ENCODE measurements at regions not wholly inside any gene's neighbourhood (a gene's known extent, or its start where the extent isn't known, plus 50 kb on each side); places are given as distances from the start of the nearest gene placed in this dataset.

DNA sequence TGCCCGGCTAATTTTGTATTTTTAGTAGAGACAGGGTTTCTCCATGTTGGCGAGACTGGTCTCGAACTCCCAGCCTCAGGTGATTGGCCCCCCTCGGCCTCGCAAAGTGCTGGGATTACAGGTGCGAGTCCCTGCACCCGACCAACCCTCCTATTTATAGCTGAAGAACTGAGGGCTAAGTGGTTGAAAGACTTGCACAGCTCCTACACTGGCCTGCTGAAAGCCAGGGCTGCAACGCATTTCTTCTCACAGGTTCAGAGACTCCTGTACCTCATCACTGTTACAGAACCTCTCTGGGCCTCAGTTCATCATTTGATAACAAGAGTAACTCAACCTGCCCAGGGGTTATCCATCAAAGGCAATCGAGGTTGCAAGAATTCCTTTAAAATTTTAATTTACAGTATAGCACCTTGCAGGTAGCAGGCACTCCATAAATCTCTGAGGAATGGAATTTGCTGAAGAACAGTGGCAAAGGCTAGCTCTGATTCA is 626.5 kb upstream of the TBL1XR1 start:
- no peak for ATAC-seq
- H3K36me3 Mint-ChIP-seq = no peaks in the 10 kb centered on the region
- H3K9me3 Mint-ChIP-seq = no peaks in the 10 kb centered on the region
- no peak overlapping the region for H3K4me3 Mint-ChIP-seq
- POLR2A ChIA-PET = no interaction called here
- H3K27ac Mint-ChIP-seq = no peak overlapping the region
- H3K27me3 Mint-ChIP-seq = no peaks in the 10 kb centered on the region
- H3K4me1 Mint-ChIP-seq = peaks cover 0 to 10% (median 6%) of the 10 kb centered on the region in 4 donors
- no peak for DNase-seq

DNA sequence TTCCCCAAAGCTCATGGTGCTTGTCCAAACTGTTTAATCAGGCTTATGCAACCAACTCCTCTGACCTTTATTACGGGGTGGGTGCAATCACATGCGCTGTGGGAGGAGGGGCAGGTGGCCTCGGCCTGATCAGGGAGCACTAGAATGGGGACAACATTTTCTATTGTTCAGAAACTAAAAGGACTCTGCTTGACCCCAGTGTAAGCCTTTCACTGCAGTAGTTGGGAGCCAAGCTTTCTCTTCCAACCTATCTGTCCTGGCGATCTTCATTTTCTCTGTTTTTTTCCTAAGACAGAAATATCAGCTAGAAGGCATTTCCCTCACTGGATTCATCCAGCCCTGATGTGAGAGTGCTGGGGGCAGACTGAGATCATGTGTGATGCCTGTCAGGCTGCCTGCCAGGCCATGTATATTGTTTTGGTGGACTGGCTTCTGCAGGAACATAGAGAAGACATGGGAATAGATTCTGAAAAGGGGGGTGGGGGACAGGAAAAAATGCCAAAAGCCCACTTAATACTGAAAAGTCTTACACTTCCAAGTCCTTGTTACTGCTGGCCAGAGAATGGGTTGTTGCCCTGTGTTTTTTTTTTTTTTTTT is 627.0 kb upstream of the TBL1XR1 start:
- H3K27ac Mint-ChIP-seq = no peak overlapping the region
- ATAC-seq (no peak), DNase-seq (no peak)
- peaks cover 0 to 10% (median 6%) of the 10 kb centered on the region in 4 donors for H3K4me1 Mint-ChIP-seq
- H3K9me3 Mint-ChIP-seq = no peaks in the 10 kb centered on the region
- H3K4me3 Mint-ChIP-seq = no peak overlapping the region
- no peaks in the 10 kb centered on the region for H3K36me3 Mint-ChIP-seq
- POLR2A ChIA-PET = interaction anchor here (0.9 kb wide), 1 partner anchor 285 kb away, joined by 3 read pairs; no protein-coding TSS in a partner anchor
- H3K27me3 Mint-ChIP-seq = no peaks in the 10 kb centered on the region

DNA sequence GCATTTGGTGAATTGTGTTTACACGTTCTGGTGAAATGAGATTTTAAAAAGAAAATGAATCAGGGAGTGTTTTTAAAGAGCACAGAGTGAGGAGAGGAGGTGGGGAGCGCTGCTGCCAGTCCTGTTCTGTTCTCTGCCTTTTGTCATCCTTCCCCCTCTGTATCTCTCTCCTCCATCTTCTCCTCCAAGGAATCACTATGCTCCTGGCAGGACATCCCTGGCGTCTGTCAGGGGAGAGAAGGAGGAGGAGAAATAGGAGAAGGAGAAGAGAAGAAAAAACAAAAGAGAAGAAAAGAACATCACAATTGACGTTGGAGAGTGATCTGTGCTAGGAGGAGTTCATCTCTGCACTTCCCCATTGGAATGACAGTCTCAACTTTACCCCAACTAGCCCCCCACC is 627.6 kb upstream of the TBL1XR1 start:
- POLR2A ChIA-PET = interaction anchor here (0.9 kb wide), 1 partner anchor 286 kb away, joined by 3 read pairs; no protein-coding TSS in a partner anchor
- Mint-ChIP-seq H3K27me3 (no peaks in the 10 kb centered on the region), H3K9me3 (no peaks in the 10 kb centered on the region), H3K4me3 (no peak overlapping the region), H3K4me1 (peaks cover 0 to 10% (median 6%) of the 10 kb centered on the region in 4 donors), H3K36me3 (no peaks in the 10 kb centered on the region), H3K27ac (no peak overlapping the region)
- DNase-seq = no peak
- no peak for ATAC-seq

DNA sequence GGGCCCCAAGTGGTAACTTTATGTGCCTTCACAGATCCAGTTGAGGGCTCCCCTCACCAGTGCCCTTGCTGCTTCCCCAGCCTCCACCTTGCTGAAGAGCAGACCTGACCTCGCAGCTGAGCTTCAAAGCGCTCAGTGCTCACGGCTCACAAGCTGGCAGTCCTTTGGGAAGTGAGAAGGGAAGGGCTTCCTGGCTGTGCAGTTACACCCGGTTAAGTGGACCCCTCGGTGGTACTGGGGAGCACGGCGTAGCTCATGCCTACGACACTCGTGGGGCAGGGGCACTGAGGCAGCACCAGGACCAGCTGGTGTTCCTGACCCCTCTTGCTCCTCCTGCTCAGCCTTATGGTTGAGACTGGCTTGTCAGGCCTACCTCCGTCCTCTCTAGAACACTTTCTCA is 629.0 kb upstream of the TBL1XR1 start:
- Mint-ChIP-seq H3K4me3 (no peak overlapping the region), H3K27me3 (no peaks in the 10 kb centered on the region), H3K27ac (peak overlapping the region in 2 of 10 donors; percentile 10 to 45), H3K4me1 (no peaks in the 10 kb centered on the region), H3K9me3 (no peaks in the 10 kb centered on the region), H3K36me3 (no peaks in the 10 kb centered on the region)
- ATAC-seq (no peak), DNase-seq (no peak)
- POLR2A ChIA-PET = no interaction called here

DNA sequence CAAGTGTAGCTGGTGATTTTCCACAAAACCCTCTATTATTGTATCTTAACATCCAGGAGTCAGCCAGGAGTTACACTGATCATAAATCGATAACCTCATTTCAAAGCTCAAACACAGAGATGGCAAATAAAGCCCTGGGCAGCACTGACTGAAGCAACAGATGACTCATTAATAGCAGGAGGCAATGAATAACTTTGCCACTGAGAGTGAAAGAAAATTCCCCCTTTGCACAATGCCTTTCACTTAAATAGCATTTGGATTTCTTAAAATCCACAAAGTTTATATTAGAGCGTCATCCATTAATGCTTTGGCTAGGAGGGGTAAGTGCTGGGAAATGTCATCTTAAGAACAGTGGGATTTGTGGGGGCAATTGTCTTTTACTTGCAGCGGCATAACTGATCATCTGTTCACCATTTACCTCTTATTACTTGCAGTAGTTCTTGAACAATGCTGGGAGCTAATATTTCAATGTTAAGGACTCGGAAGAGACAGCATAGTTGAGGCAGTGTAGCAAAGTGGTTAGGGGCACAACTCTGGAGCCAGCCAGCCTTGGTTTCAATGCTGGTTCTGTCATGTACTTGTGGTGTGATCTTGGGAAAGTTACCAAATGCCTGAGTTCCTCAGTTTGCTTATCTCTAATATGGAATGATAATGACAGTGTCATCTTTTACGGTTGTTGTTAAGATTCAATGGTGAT is 630.4 kb upstream of the TBL1XR1 start:
- no peaks in the 10 kb centered on the region for H3K36me3 Mint-ChIP-seq
- no peaks in the 10 kb centered on the region for H3K4me1 Mint-ChIP-seq
- no peak for ATAC-seq
- H3K9me3 Mint-ChIP-seq = no peaks in the 10 kb centered on the region
- no peak for DNase-seq
- H3K4me3 Mint-ChIP-seq = no peak overlapping the region
- POLR2A ChIA-PET = interaction anchor here (0.5 kb wide), 1 partner anchor 468 kb away, joined by 5 read pairs; no protein-coding TSS in a partner anchor
- H3K27me3 Mint-ChIP-seq = no peaks in the 10 kb centered on the region
- H3K27ac Mint-ChIP-seq = peak overlapping the region in 1 of 10 donors; percentile 14

DNA sequence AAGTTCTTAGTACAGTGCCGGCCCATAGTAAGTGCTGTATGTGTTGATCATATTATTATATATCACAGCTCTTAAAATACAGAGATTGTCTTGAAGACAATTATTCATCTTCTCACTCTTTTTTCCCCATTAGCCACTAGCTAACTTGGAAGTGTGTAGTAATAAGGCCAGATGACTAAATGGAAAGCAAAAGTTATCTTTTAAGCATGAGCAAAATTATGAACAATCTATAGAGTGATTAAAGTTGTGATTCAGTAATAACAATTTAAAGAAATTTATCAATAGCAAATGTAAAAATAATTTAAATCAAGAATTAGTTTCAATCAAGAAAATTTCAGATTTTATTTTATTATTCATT is 630.9 kb upstream of the TBL1XR1 start:
- POLR2A ChIA-PET = interaction anchor here (0.5 kb wide), 1 partner anchor 468 kb away, joined by 5 read pairs; no protein-coding TSS in a partner anchor
- Mint-ChIP-seq H3K9me3 (no peaks in the 10 kb centered on the region), H3K4me3 (no peak overlapping the region), H3K36me3 (no peaks in the 10 kb centered on the region), H3K27ac (no peak overlapping the region), H3K27me3 (no peaks in the 10 kb centered on the region), H3K4me1 (peaks cover 0 to 3% (median under 1%) of the 10 kb centered on the region in 4 donors)
- ATAC-seq = no peak
- no peak for DNase-seq

DNA sequence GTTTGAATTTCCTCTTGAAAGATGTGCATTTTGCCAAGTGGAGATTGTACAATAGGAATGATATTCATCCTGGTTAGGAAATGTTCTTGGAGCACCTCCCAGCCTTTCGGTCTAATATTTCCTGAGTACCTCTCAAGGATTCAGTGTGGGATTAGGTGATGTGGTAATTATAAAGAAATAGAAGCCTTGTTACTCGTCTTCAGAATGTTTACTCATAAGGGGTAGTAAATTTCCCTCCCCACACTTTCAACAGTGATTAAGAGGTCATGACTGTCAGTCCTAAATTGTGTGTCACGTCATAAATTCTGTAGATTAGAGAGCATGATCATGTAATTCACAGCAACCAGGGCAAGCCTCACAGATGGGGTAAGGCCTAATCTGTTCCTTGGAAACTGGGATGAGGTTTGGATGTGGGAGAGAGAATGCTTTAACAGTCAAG is 633.1 kb upstream of the TBL1XR1 start:
- Mint-ChIP-seq H3K27me3 (no peaks in the 10 kb centered on the region), H3K36me3 (no peaks in the 10 kb centered on the region)

DNA sequence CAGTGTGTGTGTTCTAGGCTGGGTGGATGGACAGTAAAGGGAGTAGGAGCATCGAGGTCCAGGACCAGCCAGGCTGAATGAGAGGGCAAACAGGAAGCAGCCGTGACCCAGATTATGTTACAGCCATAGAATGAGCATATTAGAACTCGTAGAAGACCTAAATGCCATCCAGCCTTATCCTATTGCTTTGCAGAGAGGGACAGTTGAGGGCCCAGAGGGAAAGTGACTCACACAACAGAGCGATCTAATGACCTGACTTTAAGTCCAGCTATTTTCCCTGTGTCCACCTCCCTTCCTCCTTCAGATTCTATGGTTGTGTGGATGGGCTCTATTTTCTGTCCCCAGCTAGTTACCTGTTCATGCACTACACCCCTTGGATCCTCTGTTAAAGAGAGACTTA is 634.1 kb upstream of the TBL1XR1 start:
- H3K36me3 Mint-ChIP-seq = no peaks in the 10 kb centered on the region
- no peak overlapping the region for H3K27ac Mint-ChIP-seq
- H3K4me1 Mint-ChIP-seq = peaks cover 0 to 8% (median 3%) of the 10 kb centered on the region in 4 donors
- no peaks in the 10 kb centered on the region for H3K27me3 Mint-ChIP-seq
- POLR2A ChIA-PET = interaction anchor here (0.6 kb wide), 1 partner anchor 153 kb away, joined by 3 read pairs; no protein-coding TSS in a partner anchor
- H3K9me3 Mint-ChIP-seq = no peaks in the 10 kb centered on the region
- no peak for DNase-seq
- H3K4me3 Mint-ChIP-seq = no peak overlapping the region
- no peak for ATAC-seq

More for the DNA sequence above, 633.1 kb upstream of the TBL1XR1 start:
- POLR2A ChIA-PET = no interaction called here
- ATAC-seq = no peak
- DNase-seq = no peak
- peaks cover 0 to 8% (median 3%) of the 10 kb centered on the region in 4 donors for H3K4me1 Mint-ChIP-seq
- H3K27ac Mint-ChIP-seq = peak overlapping the region in 1 of 10 donors; percentile 61
- H3K9me3 Mint-ChIP-seq = no peaks in the 10 kb centered on the region
- no peak overlapping the region for H3K4me3 Mint-ChIP-seq

DNA sequence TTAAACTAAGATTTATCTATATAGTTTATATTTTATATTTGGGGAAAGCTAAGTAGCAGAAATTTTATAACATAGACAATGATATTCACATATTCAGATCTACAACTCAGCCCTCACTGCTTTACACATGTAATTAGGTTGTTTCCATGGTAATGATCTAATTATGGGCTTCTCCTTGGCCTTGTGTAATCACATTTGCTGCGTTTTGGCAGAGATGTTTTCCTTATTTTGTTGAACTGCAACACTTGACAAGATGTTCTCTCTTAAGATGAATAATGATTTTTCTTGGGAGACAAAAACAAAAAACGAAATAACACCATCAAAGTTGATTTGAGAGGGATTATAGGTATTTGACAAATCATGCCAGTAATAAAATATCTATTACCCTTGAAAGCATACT is 635.6 kb upstream of the TBL1XR1 start:
- Mint-ChIP-seq H3K36me3 (no peaks in the 10 kb centered on the region), H3K4me3 (no peak overlapping the region), H3K9me3 (no peaks in the 10 kb centered on the region), H3K4me1 (peaks cover 0 to 8% (median 3%) of the 10 kb centered on the region in 4 donors), H3K27me3 (no peaks in the 10 kb centered on the region), H3K27ac (peak overlapping the region in 1 of 10 donors; percentile 54)
- DNase-seq = no peak
- POLR2A ChIA-PET = no interaction called here
- ATAC-seq = no peak

DNA sequence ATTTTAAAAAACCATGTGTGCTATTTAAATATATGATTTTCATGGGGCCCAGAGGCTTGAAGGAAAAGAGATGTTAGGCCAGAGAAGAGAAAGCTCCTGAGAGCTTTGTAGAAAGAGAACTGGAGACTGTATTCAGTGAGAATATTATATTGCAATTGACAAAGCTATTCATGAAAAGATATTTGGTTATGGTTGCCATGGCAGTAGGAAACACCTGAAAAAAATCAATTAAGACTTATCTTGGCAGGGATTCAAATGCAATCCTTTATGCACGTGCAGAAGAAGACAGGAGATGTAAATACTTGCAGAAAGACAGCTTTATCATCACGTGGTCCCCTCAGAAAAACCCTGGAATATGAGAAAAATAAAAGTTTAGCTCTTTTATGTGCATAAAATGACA is 636.0 kb upstream of the TBL1XR1 start:
- Mint-ChIP-seq H3K36me3 (no peaks in the 10 kb centered on the region), H3K9me3 (no peaks in the 10 kb centered on the region), H3K4me3 (no peak overlapping the region), H3K27me3 (no peaks in the 10 kb centered on the region), H3K27ac (peak overlapping the region in 1 of 10 donors; percentile 54), H3K4me1 (peaks cover 0 to 8% (median 3%) of the 10 kb centered on the region in 4 donors)
- ATAC-seq (no peak), DNase-seq (peak in 2 of 10 donors; percentile 9 to 12)
- POLR2A ChIA-PET = no interaction called here

DNA sequence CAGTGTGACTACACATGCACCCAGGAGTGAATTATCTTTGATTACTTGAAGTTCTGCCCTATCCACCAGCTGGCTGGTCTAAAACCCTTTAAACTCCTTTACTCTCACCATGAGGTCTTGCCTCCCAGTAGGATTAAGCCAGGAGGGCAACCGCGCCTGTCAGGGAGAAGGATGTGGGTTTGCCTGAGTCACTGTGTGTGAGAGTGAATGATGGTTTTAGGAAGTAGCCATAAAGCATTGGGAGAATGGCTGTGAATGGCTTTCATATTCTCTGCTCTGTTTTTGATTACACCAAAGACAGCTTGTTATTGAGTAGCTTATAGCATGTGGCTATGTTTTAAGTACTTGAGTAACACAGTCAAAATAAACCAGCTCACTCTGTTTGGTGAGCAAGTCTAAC is 637.7 kb upstream of the TBL1XR1 start:
- DNase-seq = no peak
- no peak overlapping the region for H3K27ac Mint-ChIP-seq
- POLR2A ChIA-PET = no interaction called here

DNA sequence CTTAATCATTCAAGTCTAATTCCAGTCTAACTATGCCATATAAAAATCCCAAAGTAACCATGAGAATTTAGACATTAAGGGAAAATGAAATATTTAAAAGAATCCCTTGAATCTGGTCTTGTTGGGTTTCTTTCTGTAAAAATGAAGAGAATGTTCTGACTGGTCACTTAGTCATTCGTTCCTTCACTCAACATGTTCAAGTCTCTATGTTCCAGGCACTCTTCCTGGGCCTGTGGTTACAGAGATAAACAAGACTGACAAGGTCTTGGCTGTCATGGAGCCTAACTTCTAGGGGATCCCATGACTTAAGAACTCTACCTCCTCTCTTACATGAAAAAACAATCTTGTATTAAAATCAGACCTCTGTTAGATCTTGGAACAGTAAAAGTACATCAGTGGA is 638.6 kb upstream of the TBL1XR1 start:
- no peaks in the 10 kb centered on the region for H3K36me3 Mint-ChIP-seq
- H3K4me1 Mint-ChIP-seq = peaks cover 0 to 8% (median 3%) of the 10 kb centered on the region in 4 donors
- ATAC-seq (no peak), DNase-seq (no peak)
- no peaks in the 10 kb centered on the region for H3K27me3 Mint-ChIP-seq
- no peak overlapping the region for H3K27ac Mint-ChIP-seq
- H3K4me3 Mint-ChIP-seq = no peak overlapping the region
- POLR2A ChIA-PET = no interaction called here
- H3K9me3 Mint-ChIP-seq = no peaks in the 10 kb centered on the region

More for the DNA sequence above, 637.7 kb upstream of the TBL1XR1 start:
- ATAC-seq = no peak
- Mint-ChIP-seq H3K36me3 (no peaks in the 10 kb centered on the region), H3K27me3 (no peaks in the 10 kb centered on the region), H3K4me1 (peaks cover 0 to 8% (median 3%) of the 10 kb centered on the region in 4 donors), H3K9me3 (no peaks in the 10 kb centered on the region), H3K4me3 (no peak overlapping the region)

DNA sequence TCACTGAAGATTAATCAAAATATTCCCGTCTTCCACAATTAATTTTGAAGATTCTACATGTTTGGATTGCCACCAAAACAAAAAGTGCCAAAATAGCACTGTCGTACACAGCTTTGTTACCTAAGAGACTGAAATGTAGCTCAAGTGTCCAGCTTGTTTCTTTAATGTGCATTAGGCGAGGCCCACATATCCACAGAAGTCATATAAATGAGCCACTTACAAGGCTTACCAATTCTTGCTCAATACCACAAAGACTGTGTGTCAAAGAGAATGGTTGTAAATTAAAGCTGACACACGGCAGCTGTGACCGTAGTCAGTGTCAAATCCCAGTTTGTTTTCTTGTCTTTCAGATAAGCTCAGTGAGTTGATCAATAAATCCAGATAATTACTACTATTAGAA is 639.4 kb upstream of the TBL1XR1 start:
- no peak overlapping the region for H3K4me3 Mint-ChIP-seq
- no peaks in the 10 kb centered on the region for H3K27me3 Mint-ChIP-seq
- POLR2A ChIA-PET = interaction anchor here (0.6 kb wide), 1 partner anchor 248 kb away, joined by 3 read pairs; no protein-coding TSS in a partner anchor
- no peaks in the 10 kb centered on the region for H3K36me3 Mint-ChIP-seq
- no peaks in the 10 kb centered on the region for H3K9me3 Mint-ChIP-seq
- ATAC-seq (no peak), DNase-seq (no peak)
- peaks cover 0 to 8% (median 3%) of the 10 kb centered on the region in 4 donors for H3K4me1 Mint-ChIP-seq
- H3K27ac Mint-ChIP-seq = no peak overlapping the region
